ENCODE measurements at regions not wholly inside any gene's neighbourhood (a gene's known extent, or its start where the extent isn't known, plus 50 kb on each side); places are given as distances from the start of the nearest gene placed in this dataset.

GRCh38 chr4:126757219-126757618, 875.5 kb upstream of the INTU start:
- TF ChIP-seq, protein P1, sequence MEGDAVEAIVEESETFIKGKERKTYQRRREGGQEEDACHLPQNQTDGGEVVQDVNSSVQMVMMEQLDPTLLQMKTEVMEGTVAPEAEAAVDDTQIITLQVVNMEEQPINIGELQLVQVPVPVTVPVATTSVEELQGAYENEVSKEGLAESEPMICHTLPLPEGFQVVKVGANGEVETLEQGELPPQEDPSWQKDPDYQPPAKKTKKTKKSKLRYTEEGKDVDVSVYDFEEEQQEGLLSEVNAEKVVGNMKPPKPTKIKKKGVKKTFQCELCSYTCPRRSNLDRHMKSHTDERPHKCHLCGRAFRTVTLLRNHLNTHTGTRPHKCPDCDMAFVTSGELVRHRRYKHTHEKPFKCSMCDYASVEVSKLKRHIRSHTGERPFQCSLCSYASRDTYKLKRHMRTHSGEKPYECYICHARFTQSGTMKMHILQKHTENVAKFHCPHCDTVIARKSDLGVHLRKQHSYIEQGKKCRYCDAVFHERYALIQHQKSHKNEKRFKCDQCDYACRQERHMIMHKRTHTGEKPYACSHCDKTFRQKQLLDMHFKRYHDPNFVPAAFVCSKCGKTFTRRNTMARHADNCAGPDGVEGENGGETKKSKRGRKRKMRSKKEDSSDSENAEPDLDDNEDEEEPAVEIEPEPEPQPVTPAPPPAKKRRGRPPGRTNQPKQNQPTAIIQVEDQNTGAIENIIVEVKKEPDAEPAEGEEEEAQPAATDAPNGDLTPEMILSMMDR (IDR thresholded peaks at IDR 0.05): no peak
- TF ChIP-seq POLR2AphosphoS5 (IDR thresholded peaks at IDR 0.05) (no peak), POLR2A (IDR thresholded peaks at IDR 0.05) (no peak), EP300 (IDR thresholded peaks at IDR 0.05) (no peak)

All from suprapubic skin (tissue), 4 donors.